GM11168 (cell line): ENCODE measurements at regions not wholly inside any gene's neighbourhood (a gene's known extent, or its start where the extent isn't known, plus 50 kb on each side); places are given as distances from the start of the nearest gene placed in this dataset.
"Not testable (repeated sequence)": the region's sequence is repeated elsewhere in the genome, so short reads cannot be mapped to it uniquely, and the experiment has no call there.

Source experiments
- in situ Hi-C: fragments of 300-500 bp; cut with MboI; formaldehyde crosslinking; loops from one replicate; pipeline ENCODE4 v1.12.0; 2022; ENCODE audit warnings: low sequenced_read_pairs; ENCODE audit not compliant: unreplicated experiment

- in situ Hi-C loops = no loop called here
These were observed 231.1 kb downstream of the TFEC start for GRCh38 chr7:115799430-115799829.

GRCh38 chr7:115793958-115794702, 236.4 kb downstream of the TFEC start:
- in situ Hi-C loops = no loop called here

GRCh38 chr7:115789901-115790300, 240.7 kb downstream of the TFEC start:
- in situ Hi-C loops = no loop called here

DNA sequence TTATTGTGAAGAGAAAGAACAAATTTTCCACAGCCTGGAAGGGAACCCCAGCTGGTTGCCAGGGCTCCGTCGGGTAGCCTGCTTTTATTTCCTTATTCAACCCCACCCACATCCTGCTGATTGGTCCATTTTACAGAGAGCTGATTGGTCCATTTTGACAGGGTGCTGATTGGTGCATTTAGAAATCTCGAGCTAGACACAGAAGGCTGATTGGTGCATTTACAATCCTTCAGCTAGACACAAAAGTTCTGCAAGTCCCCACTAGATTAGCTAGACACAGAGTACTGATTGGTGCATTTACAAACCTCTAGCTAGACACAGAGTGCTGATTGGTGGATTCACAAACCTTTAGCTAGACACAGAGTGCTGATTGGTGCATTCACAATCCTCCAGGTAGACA, 241.1 kb downstream of the TFEC start:
- in situ Hi-C loops = not testable (repeated sequence)

- in situ Hi-C loops = no loop called here
These were observed 247.7 kb downstream of the TFEC start for GRCh38 chr7:115782696-115783490.

DNA sequence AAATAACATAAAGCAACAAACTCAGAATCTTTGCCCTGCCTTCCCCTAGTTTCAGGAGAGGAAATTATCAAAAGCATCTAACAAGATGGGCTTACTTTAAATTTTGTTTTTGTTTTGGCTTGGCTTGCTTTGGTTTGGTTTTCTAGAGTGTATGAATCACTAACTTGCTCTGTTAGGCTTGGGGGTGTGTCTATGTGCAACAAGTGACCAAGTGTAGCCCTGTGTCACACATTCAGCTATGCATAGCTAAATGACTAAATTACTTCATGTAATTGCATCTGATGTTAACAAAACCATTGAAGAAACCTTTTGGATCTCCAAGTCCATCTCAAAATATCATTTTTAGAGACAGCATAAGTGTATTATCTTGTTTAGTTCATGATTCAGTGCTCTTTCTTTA, 251.0 kb downstream of the TFEC start:
- in situ Hi-C loops = no loop called here

- in situ Hi-C loops = no loop called here
These were observed 254.6 kb downstream of the TFEC start for GRCh38 chr7:115775981-115776380.

- in situ Hi-C loops = no loop called here
These were observed 267.2 kb downstream of the TFEC start for GRCh38 chr7:115763347-115763746.

- in situ Hi-C loops = no loop called here
These were observed 272.5 kb downstream of the TFEC start for GRCh38 chr7:115758025-115758424.

GRCh38 chr7:115754226-115754625, 276.3 kb downstream of the TFEC start:
- in situ Hi-C loops = no loop called here

GRCh38 chr7:115749924-115750323, 280.6 kb downstream of the TFEC start:
- in situ Hi-C loops = no loop called here

- in situ Hi-C loops = no loop called here
These were observed 282.3 kb downstream of the TFEC start for GRCh38 chr7:115748123-115748738.

GRCh38 chr7:115747174-115747573, 283.4 kb downstream of the TFEC start:
- in situ Hi-C loops = no loop called here

DNA sequence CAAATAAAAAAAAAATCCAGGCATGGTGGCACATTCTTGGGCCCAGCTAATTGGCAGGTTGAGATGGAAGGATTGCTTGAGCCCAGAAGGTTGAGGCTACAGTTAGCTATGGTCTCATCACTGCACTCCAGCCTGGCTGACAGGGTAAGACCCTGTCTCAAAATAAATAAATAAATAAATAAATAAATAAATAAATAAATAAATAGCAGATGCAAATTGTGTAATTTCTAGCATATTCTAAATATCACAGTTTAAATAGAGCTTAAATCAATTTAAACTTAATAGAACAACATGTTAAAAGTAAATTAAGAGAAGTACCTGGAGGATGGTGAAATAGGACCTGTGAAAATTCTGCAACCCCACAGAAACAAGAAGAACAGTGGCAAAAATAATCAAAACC, 290.5 kb downstream of the TFEC start:
- in situ Hi-C loops = no loop called here

- in situ Hi-C loops = no loop called here
These were observed 295.9 kb downstream of the TFEC start for GRCh38 chr7:115734641-115735040.

- in situ Hi-C loops = no loop called here
These were observed 298.6 kb downstream of the TFEC start for GRCh38 chr7:115731796-115732471.

DNA sequence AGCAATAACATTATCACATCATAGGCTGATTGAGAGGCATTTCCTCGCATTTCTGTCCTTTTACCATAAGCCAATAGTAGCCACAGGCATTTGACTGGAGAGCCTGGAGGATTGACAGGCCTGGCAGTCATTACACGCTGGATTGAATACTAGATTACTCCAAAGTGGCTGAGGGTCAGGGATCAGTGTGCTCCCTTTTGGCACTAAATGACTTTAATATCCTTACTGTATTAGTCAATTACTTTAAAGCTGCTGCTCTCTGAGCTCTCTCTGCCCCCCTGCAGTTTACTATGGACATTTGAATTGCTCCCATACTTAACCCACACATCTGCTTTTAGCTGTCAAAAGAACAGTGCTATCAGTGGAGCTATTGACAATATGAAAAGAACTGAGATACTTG, 302.0 kb downstream of the TFEC start:
- in situ Hi-C loops = no loop called here

- in situ Hi-C loops = no loop called here
These were observed 306.0 kb downstream of the TFEC start for GRCh38 chr7:115724400-115725056.

DNA sequence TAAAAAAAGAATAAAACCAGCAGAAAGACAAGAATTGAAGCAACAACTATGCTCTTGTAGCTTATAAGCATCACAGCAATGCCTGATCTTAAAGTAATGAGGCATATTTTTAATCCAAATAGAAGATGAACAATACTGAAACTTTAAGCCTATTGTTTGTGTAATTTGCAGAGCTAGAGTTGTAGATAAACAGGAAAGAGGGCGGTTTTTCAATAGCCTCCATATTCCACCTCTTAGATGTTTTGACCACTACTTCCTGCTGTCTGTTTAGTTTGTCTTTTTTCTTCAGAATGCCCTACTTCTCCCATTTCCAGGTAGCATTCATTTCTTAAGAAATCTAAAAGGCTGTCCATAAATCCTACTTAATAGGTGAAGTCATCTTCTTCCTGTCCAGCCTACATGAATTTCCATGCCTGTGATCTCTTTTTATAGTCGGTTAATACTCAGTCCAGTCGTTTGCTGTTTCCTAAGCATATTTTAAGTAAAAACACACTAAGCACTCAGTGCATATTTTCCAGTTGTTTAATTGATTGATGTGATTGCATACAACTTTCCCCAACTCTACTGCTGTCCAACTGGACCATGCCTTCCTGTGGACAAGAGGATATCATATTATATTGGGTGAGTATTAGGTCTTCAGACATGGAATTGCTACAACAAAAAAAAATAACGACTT, 308.1 kb downstream of the TFEC start:
- in situ Hi-C loops = no loop called here
